Osteocyte (in vitro differentiated cells): ENCODE measurements at regions not wholly inside any gene's neighbourhood (a gene's known extent, or its start where the extent isn't known, plus 50 kb on each side); places are given as distances from the start of the nearest gene placed in this dataset.
A peak's percentile ranks its signal among the peaks of the same experiment; 100 is the strongest.

ENCODE experiments used
- DNase-seq: peaks from one replicate; pipeline ENCODE4 v3.0.0; 2021; ENCODE audit warnings: mixed read lengths; ENCODE audit not compliant: unreplicated experiment; ENCODE audit errors: extremely low spot score
- H3K27ac Mint-ChIP-seq: one replicate; pipeline ENCODE4 v1.8.0; 2021; ENCODE audit warnings: mild to moderate bottlenecking, mixed read lengths; ENCODE audit not compliant: unreplicated experiment
- H3K27me3 Mint-ChIP-seq: one replicate; pipeline ENCODE4 v1.8.0; 2021; ENCODE audit warnings: mixed read lengths; ENCODE audit not compliant: unreplicated experiment
- H3K36me3 Mint-ChIP-seq: one replicate; pipeline ENCODE4 v1.8.0; 2021; ENCODE audit warnings: mixed read lengths; ENCODE audit not compliant: unreplicated experiment
- H3K4me1 Mint-ChIP-seq: one replicate; pipeline ENCODE4 v1.8.0; 2021; ENCODE audit warnings: mixed read lengths; ENCODE audit not compliant: unreplicated experiment
- H3K4me3 Mint-ChIP-seq: one replicate; pipeline ENCODE4 v1.8.0; 2021; ENCODE audit warnings: mild to moderate bottlenecking, moderate library complexity, mixed read lengths; ENCODE audit not compliant: unreplicated experiment
- H3K9me3 Mint-ChIP-seq: one replicate; pipeline ENCODE4 v1.8.0; 2021; ENCODE audit warnings: mixed read lengths; ENCODE audit not compliant: unreplicated experiment
- TF ChIP-seq, protein P1 (sequence below): fragments of 200-600 bp; sonication (generic); IDR thresholded peaks from 2 replicates; pipeline ENCODE4 v1.5.0; 2021; ENCODE audit warnings: antibody characterized with exemption, mild to moderate bottlenecking, moderate library complexity

DNA sequence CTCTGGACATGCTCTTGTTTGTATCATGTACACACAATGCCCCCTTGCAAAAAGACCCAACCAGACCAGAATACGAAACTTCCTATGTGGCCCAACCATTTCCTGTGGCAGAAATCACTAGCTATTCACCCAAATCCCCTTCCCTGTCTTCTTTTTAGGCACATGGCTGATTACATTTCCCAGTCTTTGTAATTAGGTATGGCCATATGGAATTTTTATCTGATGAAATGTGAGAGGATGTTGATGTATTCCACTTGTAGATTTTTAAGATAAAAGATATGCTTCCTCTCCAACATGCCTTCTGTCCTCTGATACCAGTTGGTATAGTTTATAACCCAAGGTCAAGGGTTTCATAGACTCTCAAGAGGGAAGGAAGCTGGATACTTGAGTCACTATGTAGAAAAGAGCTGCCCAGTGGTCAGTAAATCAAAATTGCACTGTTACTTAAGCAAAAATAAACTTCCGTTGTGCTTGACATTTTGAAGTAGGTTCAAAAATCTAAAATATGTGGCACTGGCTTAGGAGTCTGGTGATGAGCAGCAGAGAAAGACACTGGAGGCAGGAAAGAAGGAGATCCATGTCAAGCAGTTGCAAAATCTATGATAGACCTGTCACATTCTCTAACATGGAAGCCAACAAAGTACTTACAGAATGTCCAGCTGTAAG, 297.4 kb downstream of the SMAD2 start:
- H3K27ac Mint-ChIP-seq, result no peak overlapping the region
- H3K4me1 Mint-ChIP-seq, result no peaks in the 10 kb centered on the region
- no peak for DNase-seq
- H3K4me3 Mint-ChIP-seq, result no peak overlapping the region
- TF ChIP-seq, protein P1, sequence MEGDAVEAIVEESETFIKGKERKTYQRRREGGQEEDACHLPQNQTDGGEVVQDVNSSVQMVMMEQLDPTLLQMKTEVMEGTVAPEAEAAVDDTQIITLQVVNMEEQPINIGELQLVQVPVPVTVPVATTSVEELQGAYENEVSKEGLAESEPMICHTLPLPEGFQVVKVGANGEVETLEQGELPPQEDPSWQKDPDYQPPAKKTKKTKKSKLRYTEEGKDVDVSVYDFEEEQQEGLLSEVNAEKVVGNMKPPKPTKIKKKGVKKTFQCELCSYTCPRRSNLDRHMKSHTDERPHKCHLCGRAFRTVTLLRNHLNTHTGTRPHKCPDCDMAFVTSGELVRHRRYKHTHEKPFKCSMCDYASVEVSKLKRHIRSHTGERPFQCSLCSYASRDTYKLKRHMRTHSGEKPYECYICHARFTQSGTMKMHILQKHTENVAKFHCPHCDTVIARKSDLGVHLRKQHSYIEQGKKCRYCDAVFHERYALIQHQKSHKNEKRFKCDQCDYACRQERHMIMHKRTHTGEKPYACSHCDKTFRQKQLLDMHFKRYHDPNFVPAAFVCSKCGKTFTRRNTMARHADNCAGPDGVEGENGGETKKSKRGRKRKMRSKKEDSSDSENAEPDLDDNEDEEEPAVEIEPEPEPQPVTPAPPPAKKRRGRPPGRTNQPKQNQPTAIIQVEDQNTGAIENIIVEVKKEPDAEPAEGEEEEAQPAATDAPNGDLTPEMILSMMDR, result no peak
- H3K36me3 Mint-ChIP-seq, result no peaks in the 10 kb centered on the region
- no peaks in the 10 kb centered on the region for H3K27me3 Mint-ChIP-seq
- H3K9me3 Mint-ChIP-seq, result no peaks in the 10 kb centered on the region

DNA sequence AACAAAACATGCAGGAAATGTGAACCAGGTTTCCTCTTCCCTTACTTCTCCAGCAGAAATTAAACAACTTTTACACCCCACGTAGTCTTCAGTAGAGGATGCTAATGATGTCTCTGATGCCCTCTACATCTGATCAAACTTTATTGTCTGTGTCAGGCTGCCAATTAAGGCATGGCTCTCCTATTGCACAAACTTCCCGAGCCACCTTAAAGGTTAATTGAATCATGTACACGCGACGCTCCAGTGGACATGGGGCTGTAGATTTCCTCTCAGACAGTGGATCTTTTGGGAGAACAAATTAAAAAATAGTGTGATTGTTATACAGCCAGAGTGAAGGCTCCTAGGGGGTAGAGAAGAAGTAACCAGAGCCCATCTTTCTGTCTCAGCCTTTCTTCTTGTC, 301.6 kb downstream of the SMAD2 start:
- TF ChIP-seq, protein P1, result no peak
- Mint-ChIP-seq H3K27me3 (no peaks in the 10 kb centered on the region), H3K9me3 (no peaks in the 10 kb centered on the region), H3K27ac (no peak overlapping the region), H3K4me1 (no peaks in the 10 kb centered on the region), H3K4me3 (no peak overlapping the region), H3K36me3 (no peaks in the 10 kb centered on the region)
- DNase-seq, result no peak

DNA sequence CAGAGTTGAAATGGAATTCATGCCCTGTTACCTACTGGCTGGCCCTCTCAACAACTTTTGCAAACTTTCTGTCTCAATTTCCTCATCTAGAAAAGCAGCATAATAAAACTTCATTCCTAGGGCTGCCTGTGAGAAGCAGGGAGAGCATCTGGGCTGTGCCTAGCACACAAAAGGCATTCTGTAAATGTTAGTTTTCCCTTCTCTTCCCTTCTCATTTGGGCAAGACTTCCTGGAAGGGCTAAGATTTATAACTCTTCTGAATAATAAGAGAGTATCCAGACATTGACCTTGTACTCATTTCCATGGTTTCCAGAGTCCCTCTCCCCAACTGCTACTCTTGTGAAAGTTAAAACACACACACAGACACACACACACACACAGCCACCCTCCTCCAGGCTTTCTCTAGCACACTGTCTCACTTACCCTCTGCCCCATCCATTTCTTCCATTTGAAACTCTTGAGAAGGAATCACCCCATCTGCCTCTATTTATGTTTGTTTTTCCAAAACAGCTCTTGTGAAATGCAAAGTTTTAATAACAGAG, 302.1 kb downstream of the SMAD2 start:
- Mint-ChIP-seq H3K27ac (no peak overlapping the region), H3K4me3 (no peak overlapping the region), H3K36me3 (no peaks in the 10 kb centered on the region), H3K27me3 (no peaks in the 10 kb centered on the region), H3K4me1 (no peaks in the 10 kb centered on the region), H3K9me3 (no peaks in the 10 kb centered on the region)
- TF ChIP-seq, protein P1, result no peak
- no peak for DNase-seq

DNA sequence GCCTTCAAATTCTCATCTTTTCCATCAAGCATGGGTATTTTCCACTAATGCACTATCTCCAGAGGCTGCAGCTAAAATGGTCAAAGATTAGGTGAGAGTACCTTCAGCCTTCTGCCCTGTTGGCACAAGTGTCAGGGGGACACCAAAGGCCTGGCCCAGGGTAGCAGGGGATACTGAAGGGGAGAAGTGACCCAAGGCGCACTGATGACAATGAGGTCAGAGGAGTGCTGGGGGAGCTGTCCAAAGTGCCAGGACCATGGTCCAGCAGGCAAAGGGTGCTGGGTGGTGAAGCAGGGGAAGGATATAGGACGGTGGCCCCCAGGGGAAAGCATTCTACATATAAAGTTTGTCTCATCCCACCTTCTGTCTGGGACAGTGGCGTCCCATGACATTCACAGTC, 303.4 kb downstream of the SMAD2 start:
- DNase-seq, result no peak
- H3K27me3 Mint-ChIP-seq, result peaks cover 3% of the 10 kb centered on the region
- H3K27ac Mint-ChIP-seq, result no peak overlapping the region
- no peak overlapping the region for H3K4me3 Mint-ChIP-seq
- H3K9me3 Mint-ChIP-seq, result no peaks in the 10 kb centered on the region
- H3K4me1 Mint-ChIP-seq, result no peaks in the 10 kb centered on the region
- TF ChIP-seq, protein P1, result no peak
- no peaks in the 10 kb centered on the region for H3K36me3 Mint-ChIP-seq

DNA sequence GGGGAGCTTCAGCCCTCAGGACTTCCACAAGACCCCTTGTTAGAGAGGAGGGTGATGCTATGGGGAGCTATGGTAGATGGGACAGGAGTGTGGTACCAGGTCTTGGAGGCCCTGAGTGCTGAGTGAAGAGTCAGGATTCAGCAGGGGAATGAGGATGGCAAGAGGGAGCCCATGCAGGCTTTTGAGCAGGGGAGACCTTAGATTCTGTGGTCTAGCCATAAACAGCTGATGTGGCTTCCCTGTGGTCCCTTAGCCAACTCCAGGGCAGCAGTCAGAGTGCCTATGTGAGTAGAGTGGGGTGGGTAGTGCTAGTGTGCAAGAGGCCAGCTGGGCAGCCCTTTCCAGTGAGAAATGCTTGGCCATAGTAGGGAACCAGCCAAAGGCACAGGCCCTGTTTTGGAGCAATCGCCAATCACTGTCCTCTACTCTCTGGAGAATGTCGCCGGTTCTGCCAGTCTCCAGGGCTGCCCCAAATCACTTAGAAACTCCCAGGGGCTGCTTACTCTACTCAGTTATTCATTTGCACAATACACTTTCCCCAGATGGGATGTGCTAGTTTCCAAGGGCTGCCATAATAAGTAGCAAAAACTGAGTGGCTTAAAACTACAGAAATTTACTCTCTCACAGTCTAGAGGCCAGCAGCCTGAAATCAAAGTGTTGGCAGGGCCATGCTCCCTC, 310.5 kb downstream of the SMAD2 start:
- peaks cover 3% of the 10 kb centered on the region for H3K27me3 Mint-ChIP-seq
- H3K4me3 Mint-ChIP-seq, result no peak overlapping the region
- H3K36me3 Mint-ChIP-seq, result no peaks in the 10 kb centered on the region
- TF ChIP-seq, protein P1, result no peak
- peak; percentile 49 for DNase-seq
- no peaks in the 10 kb centered on the region for H3K9me3 Mint-ChIP-seq
- no peaks in the 10 kb centered on the region for H3K4me1 Mint-ChIP-seq
- H3K27ac Mint-ChIP-seq, result no peak overlapping the region
